KOPT-K1 (cell line): ENCODE measurements at regions not wholly inside any gene's neighbourhood (a gene's known extent, or its start where the extent isn't known, plus 50 kb on each side); places are given as distances from the start of the nearest gene placed in this dataset.

Experiments used
- H3K27ac ChIP-seq: fragments of 200-600 bp; sonication (generic); 2 replicates; pipeline ENCODE4 v1.5.1; 2016; ENCODE audit warnings: antibody characterized with exemption, mild to moderate bottlenecking, low read depth, low read length; ENCODE audit not compliant: poor library complexity, severe bottlenecking
- H3K36me3 ChIP-seq: fragments of 200-600 bp; sonication (generic); 2 replicates; pipeline ENCODE4 v1.5.1; 2017; ENCODE audit warnings: antibody characterized with exemption, mild to moderate bottlenecking, low read length, moderate library complexity; ENCODE audit not compliant: insufficient read depth
- H3K9me3 ChIP-seq: fragments of 200-600 bp; sonication (generic); 2 replicates; pipeline ENCODE4 v1.5.1; 2017; ENCODE audit warnings: antibody characterized with exemption, low read length, mild to moderate bottlenecking; ENCODE audit not compliant: insufficient read depth, poor library complexity, severe bottlenecking

- no peak overlapping the region for H3K27ac ChIP-seq
- H3K36me3 ChIP-seq, result no peaks in the 10 kb centered on the region
- no peaks in the 10 kb centered on the region for H3K9me3 ChIP-seq
Measured at GRCh38 chr12:111085096-111085495, 164.7 kb upstream of the MYL2 start.

- H3K36me3 ChIP-seq, result no peaks in the 10 kb centered on the region
- no peak overlapping the region for H3K27ac ChIP-seq
- no peaks in the 10 kb centered on the region for H3K9me3 ChIP-seq
Measured at GRCh38 chr12:111084605-111085004, 164.2 kb upstream of the MYL2 start.

- Histone ChIP-seq H3K27ac (no peak overlapping the region), H3K36me3 (no peaks in the 10 kb centered on the region), H3K9me3 (no peaks in the 10 kb centered on the region)
Measured at GRCh38 chr12:111084158-111084557, 163.8 kb upstream of the MYL2 start.

GRCh38 chr12:111081600-111081999 lies 161.2 kb upstream of the MYL2 start:
- Histone ChIP-seq H3K36me3 (no peaks in the 10 kb centered on the region), H3K9me3 (no peaks in the 10 kb centered on the region), H3K27ac (no peak overlapping the region)

GRCh38 chr12:111078731-111079130 lies 158.4 kb upstream of the MYL2 start:
- Histone ChIP-seq H3K27ac (no peak overlapping the region), H3K9me3 (no peaks in the 10 kb centered on the region), H3K36me3 (no peaks in the 10 kb centered on the region)

GRCh38 chr12:111076611-111077451 lies 156.5 kb upstream of the MYL2 start:
- no peaks in the 10 kb centered on the region for H3K9me3 ChIP-seq
- H3K27ac ChIP-seq, result no peak overlapping the region
- no peaks in the 10 kb centered on the region for H3K36me3 ChIP-seq

GRCh38 chr12:111076199-111076598 lies 155.8 kb upstream of the MYL2 start:
- no peaks in the 10 kb centered on the region for H3K9me3 ChIP-seq
- H3K27ac ChIP-seq, result no peak overlapping the region
- H3K36me3 ChIP-seq, result no peaks in the 10 kb centered on the region

- no peaks in the 10 kb centered on the region for H3K9me3 ChIP-seq
- H3K27ac ChIP-seq, result no peak overlapping the region
- no peaks in the 10 kb centered on the region for H3K36me3 ChIP-seq
Measured at GRCh38 chr12:111074965-111075364, 154.6 kb upstream of the MYL2 start.

GRCh38 chr12:111074559-111074958 lies 154.2 kb upstream of the MYL2 start:
- Histone ChIP-seq H3K9me3 (no peaks in the 10 kb centered on the region), H3K36me3 (no peaks in the 10 kb centered on the region), H3K27ac (no peak overlapping the region)

GRCh38 chr12:111073370-111073769 lies 153.0 kb upstream of the MYL2 start:
- no peaks in the 10 kb centered on the region for H3K9me3 ChIP-seq
- no peaks in the 10 kb centered on the region for H3K36me3 ChIP-seq
- H3K27ac ChIP-seq, result no peak overlapping the region

- Histone ChIP-seq H3K27ac (no peak overlapping the region), H3K9me3 (no peaks in the 10 kb centered on the region), H3K36me3 (no peaks in the 10 kb centered on the region)
Measured at GRCh38 chr12:111072299-111072698, 151.9 kb upstream of the MYL2 start.

- Histone ChIP-seq H3K27ac (no peak overlapping the region), H3K9me3 (peaks cover 4% of the 10 kb centered on the region), H3K36me3 (no peaks in the 10 kb centered on the region)
Measured at GRCh38 chr12:111069886-111070285, 149.5 kb upstream of the MYL2 start.

- Histone ChIP-seq H3K9me3 (peaks cover 6% of the 10 kb centered on the region), H3K36me3 (no peaks in the 10 kb centered on the region), H3K27ac (no peak overlapping the region)
Measured at GRCh38 chr12:111068290-111068689, 147.9 kb upstream of the MYL2 start.

GRCh38 chr12:111067498-111067897 lies 147.1 kb upstream of the MYL2 start:
- no peak overlapping the region for H3K27ac ChIP-seq
- H3K36me3 ChIP-seq, result no peaks in the 10 kb centered on the region
- H3K9me3 ChIP-seq, result peaks cover 6% of the 10 kb centered on the region

- H3K27ac ChIP-seq, result no peak overlapping the region
- H3K36me3 ChIP-seq, result no peaks in the 10 kb centered on the region
- peaks cover 6% of the 10 kb centered on the region for H3K9me3 ChIP-seq
Measured at GRCh38 chr12:111066744-111067437, 146.5 kb upstream of the MYL2 start.

- H3K36me3 ChIP-seq, result no peaks in the 10 kb centered on the region
- no peak overlapping the region for H3K27ac ChIP-seq
- peaks cover 6% of the 10 kb centered on the region for H3K9me3 ChIP-seq
Measured at GRCh38 chr12:111064982-111065381, 144.6 kb upstream of the MYL2 start.
